H9 (cell line): ENCODE measurements at regions not wholly inside any gene's neighbourhood (a gene's known extent, or its start where the extent isn't known, plus 50 kb on each side); places are given as distances from the start of the nearest gene placed in this dataset.

Experiments
- DNase-seq: peaks from one replicate; pipeline ENCODE4 v3.0.0-alpha.2; 2017
- H2AFZ ChIP-seq: one replicate; pipeline ENCODE4 v1.6.1; 2013; ENCODE audit warnings: mild to moderate bottlenecking, low read length, control low read depth, moderate library complexity
- H2AK5ac ChIP-seq: 2 replicates; pipeline ENCODE4 v1.6.1; 2013; ENCODE audit warnings: low read length, control low read depth, mixed read lengths; ENCODE audit not compliant: insufficient read length
- H2BK120ac ChIP-seq: one replicate; pipeline ENCODE4 v1.6.1; 2013; ENCODE audit warnings: low read depth, mild to moderate bottlenecking, low read length, control low read depth, inconsistent platforms; ENCODE audit not compliant: poor library complexity, severe bottlenecking
- H2BK12ac ChIP-seq: 2 replicates; pipeline ENCODE4 v1.6.1; 2013; ENCODE audit warnings: low read length, control low read depth, mixed read lengths, low read depth; ENCODE audit not compliant: insufficient read length
- H2BK15ac ChIP-seq: 2 replicates; pipeline ENCODE4 v1.6.1; 2013; ENCODE audit warnings: low read depth, low read length, control low read depth
- H2BK20ac ChIP-seq: one replicate; pipeline ENCODE4 v1.6.1; 2013; ENCODE audit warnings: low read depth, mild to moderate bottlenecking, low read length, control low read depth, inconsistent platforms; ENCODE audit not compliant: poor library complexity, severe bottlenecking
- H2BK5ac ChIP-seq: 2 replicates; pipeline ENCODE4 v1.6.1; 2013; ENCODE audit warnings: low read length, control low read depth, mixed read lengths; ENCODE audit not compliant: insufficient read length
- H3K14ac ChIP-seq: 2 replicates; pipeline ENCODE4 v1.6.1; 2013; ENCODE audit warnings: low read length, control low read depth; ENCODE audit not compliant: insufficient read depth
- H3K18ac ChIP-seq: 2 replicates; pipeline ENCODE4 v1.6.1; 2013; ENCODE audit warnings: low read depth, mild to moderate bottlenecking, mixed read lengths, low read length, control low read depth; ENCODE audit not compliant: insufficient read length
- H3K23ac ChIP-seq: 2 replicates; pipeline ENCODE4 v1.6.1; 2013; ENCODE audit warnings: low read length, control low read depth, mixed read lengths, low read depth; ENCODE audit not compliant: insufficient read length
- H3K23me2 ChIP-seq: 2 replicates; pipeline ENCODE4 v1.6.1; 2013; ENCODE audit warnings: low read depth, mild to moderate bottlenecking, mixed read lengths, low read length, control low read depth; ENCODE audit not compliant: insufficient read length, poor library complexity, severe bottlenecking
- H3K27ac ChIP-seq: 2 replicates; pipeline ENCODE4 v1.5.1; 2013; ENCODE audit warnings: low read length, control low read depth, mixed read lengths, low read depth; ENCODE audit not compliant: insufficient read length
- H3K27me3 ChIP-seq: 2 replicates; pipeline ENCODE4 v1.6.1; 2013; ENCODE audit warnings: low read length, control low read depth, inconsistent platforms; ENCODE audit not compliant: insufficient read depth
- H3K4ac ChIP-seq: 2 replicates; pipeline ENCODE4 v1.6.1; 2013; ENCODE audit warnings: low read depth, mild to moderate bottlenecking, control low read depth, inconsistent platforms, low read length, moderate library complexity
- H3K4me1 ChIP-seq: 2 replicates; pipeline ENCODE4 v1.6.1; 2013; ENCODE audit warnings: low read length, control low read depth, inconsistent platforms; ENCODE audit not compliant: insufficient read depth
- H3K4me2 ChIP-seq: 2 replicates; pipeline ENCODE4 v1.6.1; 2013; ENCODE audit warnings: low read length, control low read depth, mixed read lengths; ENCODE audit not compliant: insufficient read length, insufficient read depth
- H3K56ac ChIP-seq: 2 replicates; pipeline ENCODE4 v1.6.1; 2013; ENCODE audit warnings: low read depth, mild to moderate bottlenecking, mixed read lengths, low read length, control low read depth; ENCODE audit not compliant: insufficient read length
- H3K79me1 ChIP-seq: 2 replicates; pipeline ENCODE4 v1.6.1; 2013; ENCODE audit warnings: low read depth, mild to moderate bottlenecking, moderate library complexity, low read length, control low read depth, inconsistent platforms; ENCODE audit not compliant: insufficient read depth, poor library complexity, severe bottlenecking
- H3K79me2 ChIP-seq: 2 replicates; pipeline ENCODE4 v1.6.1; 2013; ENCODE audit warnings: low read length, control low read depth, inconsistent platforms; ENCODE audit not compliant: insufficient read depth
- H3K9ac ChIP-seq: 2 replicates; pipeline ENCODE4 v1.6.1; 2013; ENCODE audit warnings: low read length, control low read depth, mixed read lengths; ENCODE audit not compliant: insufficient read length; ENCODE audit errors: extremely low read depth
- H3K9me3 ChIP-seq: one replicate; pipeline ENCODE4 v1.6.1; 2013; ENCODE audit warnings: low read depth, low read length, inconsistent platforms; ENCODE audit not compliant: control insufficient read depth
- H3T11ph ChIP-seq: one replicate; pipeline ENCODE4 v1.6.1; 2013; ENCODE audit warnings: mild to moderate bottlenecking, low read length, control low read depth, inconsistent platforms
- H4K20me1 ChIP-seq: one replicate; pipeline ENCODE4 v1.6.1; 2013; ENCODE audit not compliant: control insufficient read depth, insufficient read length, insufficient read depth
- H4K5ac ChIP-seq: 2 replicates; pipeline ENCODE4 v1.6.1; 2013; ENCODE audit warnings: low read depth, mild to moderate bottlenecking, mixed read lengths, low read length, control low read depth; ENCODE audit not compliant: insufficient read length
- H4K8ac ChIP-seq: replicated peaks from 2 replicates; pipeline ENCODE4 v1.6.1; 2013; ENCODE audit warnings: low read length, control low read depth, mixed read lengths, low read depth; ENCODE audit not compliant: insufficient read length
- H4K91ac ChIP-seq: 2 replicates; pipeline ENCODE4 v1.6.1; 2013; ENCODE audit warnings: low read depth, mild to moderate bottlenecking, moderate library complexity, mixed read lengths, low read length, control low read depth; ENCODE audit not compliant: insufficient read length
- H3K27ac Mint-ChIP-seq, 3 experiments: 2 replicates in 2 of 3; 3 replicates in 1 of 3; pipeline ENCODE4 v1.8.0; 2020 to 2021; ENCODE audit warnings: mixed read lengths in 3 of 3, mild to moderate bottlenecking in 1 of 3, moderate library complexity in 1 of 3
- H3K27me3 Mint-ChIP-seq: 2 replicates; pipeline ENCODE4 v1.8.0; 2021; ENCODE audit warnings: low read depth, mild to moderate bottlenecking, moderate library complexity, mixed read lengths
- H3K36me3 Mint-ChIP-seq, 3 experiments: 2 replicates in 2 of 3; 3 replicates in 1 of 3; pipeline ENCODE4 v1.8.0; 2020 to 2021; ENCODE audit warnings: low read depth in 3 of 3, mixed read lengths in 3 of 3; ENCODE audit not compliant: insufficient read depth in 1 of 3
- H3K4me1 Mint-ChIP-seq, 2 experiments: 2 replicates each; pipeline ENCODE4 v1.8.0; 2020; ENCODE audit warnings: mixed read lengths in 2 of 2
- H3K4me3 Mint-ChIP-seq, 2 experiments: 2 replicates in 1 of 2; 3 replicates in 1 of 2; pipeline ENCODE4 v1.8.0; 2020 to 2021; ENCODE audit warnings: mild to moderate bottlenecking in 2 of 2, mixed read lengths in 2 of 2, moderate library complexity in 1 of 2
- H3K9me3 Mint-ChIP-seq, 2 experiments: 2 replicates in 1 of 2; 3 replicates in 1 of 2; pipeline ENCODE4 v1.8.0; 2020; ENCODE audit warnings: mild to moderate bottlenecking in 2 of 2, mixed read lengths in 2 of 2, moderate library complexity in 1 of 2
- WGBS: extraction: QIAGEN DNeasy Blood & Tissue Kit; methylation state at CpG from one replicate; pipeline ENCODE4 v1.1.7; 2013; ENCODE audit warnings: missing lambda C conversion rate, low lambda C conversion rate, mixed read lengths; ENCODE audit not compliant: insufficient read length; ENCODE audit errors: extremely low coverage; 5-methylcytosine and 5-hydroxymethylcytosine counted together
- TF ChIP-seq, protein P1 (sequence below): fragments of 200-600 bp; sonication (generic); conservative IDR thresholded peaks from 3 replicates; pipeline ENCODE4 v1.8.0; 2021; ENCODE audit warnings: antibody characterized with exemption, mild to moderate bottlenecking

DNA sequence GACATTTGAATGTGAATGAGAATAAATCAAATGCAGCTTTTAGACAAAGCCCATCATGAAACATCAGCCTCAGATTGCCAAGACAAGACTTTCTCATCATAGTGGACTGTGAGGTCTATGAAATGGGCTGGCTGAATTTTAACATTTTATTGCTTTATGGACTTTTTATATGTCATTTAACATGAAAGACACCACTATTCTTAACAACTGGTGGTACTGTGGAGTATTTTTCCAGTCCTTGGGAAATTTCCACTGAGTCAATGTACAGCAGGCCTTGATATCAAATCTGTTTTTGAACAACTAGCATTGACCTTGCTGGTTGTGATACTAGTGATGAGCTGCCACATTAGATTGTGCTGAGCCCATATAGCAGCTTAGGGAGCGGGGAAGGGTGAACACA lies 326.6 kb upstream of the CITED2 start:
- no peak for DNase-seq
- WGBS, result no CpG with 5 or more reads among the region's 1 CpG
- H3K9me3 Mint-ChIP-seq, result peaks cover 4 to 5% of the 10 kb centered on the region in 2 experiments; a peak in 3 of 5 replicates
- H4K5ac ChIP-seq, result no peak overlapping the region
- no peaks in the 10 kb centered on the region for H3K9me3 ChIP-seq
- no peak overlapping the region for H4K8ac ChIP-seq
- H3K4me3 Mint-ChIP-seq, result no peak overlapping the region
- no peaks in the 10 kb centered on the region for H3K79me2 ChIP-seq
- no peak overlapping the region for H2BK120ac ChIP-seq
- H3K27ac ChIP-seq, result no peak overlapping the region
- H3K9ac ChIP-seq, result no peak overlapping the region
- no peaks in the 10 kb centered on the region for H3K79me1 ChIP-seq
- no peak overlapping the region for H3T11ph ChIP-seq
- H2AFZ ChIP-seq, result no peak overlapping the region
- H4K20me1 ChIP-seq, result no peaks in the 10 kb centered on the region
- TF ChIP-seq, protein P1, sequence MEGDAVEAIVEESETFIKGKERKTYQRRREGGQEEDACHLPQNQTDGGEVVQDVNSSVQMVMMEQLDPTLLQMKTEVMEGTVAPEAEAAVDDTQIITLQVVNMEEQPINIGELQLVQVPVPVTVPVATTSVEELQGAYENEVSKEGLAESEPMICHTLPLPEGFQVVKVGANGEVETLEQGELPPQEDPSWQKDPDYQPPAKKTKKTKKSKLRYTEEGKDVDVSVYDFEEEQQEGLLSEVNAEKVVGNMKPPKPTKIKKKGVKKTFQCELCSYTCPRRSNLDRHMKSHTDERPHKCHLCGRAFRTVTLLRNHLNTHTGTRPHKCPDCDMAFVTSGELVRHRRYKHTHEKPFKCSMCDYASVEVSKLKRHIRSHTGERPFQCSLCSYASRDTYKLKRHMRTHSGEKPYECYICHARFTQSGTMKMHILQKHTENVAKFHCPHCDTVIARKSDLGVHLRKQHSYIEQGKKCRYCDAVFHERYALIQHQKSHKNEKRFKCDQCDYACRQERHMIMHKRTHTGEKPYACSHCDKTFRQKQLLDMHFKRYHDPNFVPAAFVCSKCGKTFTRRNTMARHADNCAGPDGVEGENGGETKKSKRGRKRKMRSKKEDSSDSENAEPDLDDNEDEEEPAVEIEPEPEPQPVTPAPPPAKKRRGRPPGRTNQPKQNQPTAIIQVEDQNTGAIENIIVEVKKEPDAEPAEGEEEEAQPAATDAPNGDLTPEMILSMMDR, result no peak
- H3K56ac ChIP-seq, result no peak overlapping the region
- no peak overlapping the region for H3K18ac ChIP-seq
- no peak overlapping the region for H2BK12ac ChIP-seq
- H3K27ac Mint-ChIP-seq, result no peak overlapping the region
- no peak overlapping the region for H4K91ac ChIP-seq
- no peak overlapping the region for H3K4ac ChIP-seq
- H2BK5ac ChIP-seq, result no peak overlapping the region
- no peak overlapping the region for H3K14ac ChIP-seq
- no peaks in the 10 kb centered on the region for H3K23me2 ChIP-seq
- H2BK15ac ChIP-seq, result no peak overlapping the region
- H3K4me1 ChIP-seq, result no peaks in the 10 kb centered on the region
- no peak overlapping the region for H2BK20ac ChIP-seq
- no peaks in the 10 kb centered on the region for H3K4me1 Mint-ChIP-seq
- H3K27me3 Mint-ChIP-seq, result no peaks in the 10 kb centered on the region
- peaks cover 0 to 9% (median 1%) of the 10 kb centered on the region in 3 experiments; a peak in 5 of 7 replicates for H3K36me3 Mint-ChIP-seq
- H2AK5ac ChIP-seq, result no peak overlapping the region
- H3K27me3 ChIP-seq, result no peaks in the 10 kb centered on the region
- H3K4me2 ChIP-seq, result no peak overlapping the region
- no peak overlapping the region for H3K23ac ChIP-seq
